ENCODE measurements at regions not wholly inside any gene's neighbourhood (a gene's known extent, or its start where the extent isn't known, plus 50 kb on each side); places are given as distances from the start of the nearest gene placed in this dataset.

GRCh38 chr15:24899795-24900194 lies 55.0 kb upstream of the SNRPN start:
- H3K36me3 Mint-ChIP-seq (ENCODE audit: insufficient read depth) = no peaks in the 10 kb centered on the region
- no peaks in the 10 kb centered on the region for H3K4me1 Mint-ChIP-seq
- H3K9me3 Mint-ChIP-seq = peaks cover 6% of the 10 kb centered on the region
- H3K27me3 Mint-ChIP-seq = no peaks in the 10 kb centered on the region
- no peak for ATAC-seq (replicated peaks; ENCODE audit: extremely low read depth, poor library complexity, severe bottlenecking)
- no peak overlapping the region for H3K4me3 Mint-ChIP-seq
- no peak overlapping the region for H3K27ac Mint-ChIP-seq (ENCODE audit: low read depth)
- DNase-seq (ENCODE audit: low spot score in 2 of 2) = no peak

DNA sequence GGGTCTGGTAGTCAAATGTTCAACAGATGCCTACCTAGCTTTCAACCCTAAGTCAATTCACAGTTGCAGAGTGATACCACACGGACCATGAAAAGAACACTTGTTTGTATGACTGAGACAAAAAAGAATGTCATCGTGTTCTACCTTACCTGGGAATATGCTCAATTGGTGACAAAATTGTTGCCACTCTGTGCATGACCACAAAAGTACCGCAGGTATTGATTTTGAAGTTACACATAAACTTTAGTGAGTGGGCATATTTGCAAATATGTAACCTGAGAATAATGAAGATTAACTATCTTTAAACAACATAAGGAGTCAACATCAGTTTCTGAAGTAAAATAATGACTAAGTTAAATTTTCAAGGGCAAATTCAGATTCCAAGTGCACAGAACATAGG lies 53.4 kb upstream of the SNRPN start:
- no peak overlapping the region for H3K27ac Mint-ChIP-seq (ENCODE audit: low read depth)
- H3K36me3 Mint-ChIP-seq (ENCODE audit: insufficient read depth) = peaks cover 2% of the 10 kb centered on the region
- H3K9me3 Mint-ChIP-seq = peaks cover 6% of the 10 kb centered on the region
- no peaks in the 10 kb centered on the region for H3K27me3 Mint-ChIP-seq
- ATAC-seq (replicated peaks; ENCODE audit: extremely low read depth, poor library complexity, severe bottlenecking) (no peak), DNase-seq (ENCODE audit: low spot score in 2 of 2) (no peak)
- H3K4me1 Mint-ChIP-seq = no peaks in the 10 kb centered on the region
- H3K4me3 Mint-ChIP-seq = no peak overlapping the region
